HG03066 (cell line): ENCODE measurements at regions not wholly inside any gene's neighbourhood (a gene's known extent, or its start where the extent isn't known, plus 50 kb on each side); places are given as distances from the start of the nearest gene placed in this dataset.

Experiments used
- ATAC-seq: cut with Tn5 transposase; IDR thresholded peaks from one replicate; pipeline ENCODE4 v1.9.1; 2021; ENCODE audit warnings: low read depth; ENCODE audit not compliant: unreplicated experiment

DNA sequence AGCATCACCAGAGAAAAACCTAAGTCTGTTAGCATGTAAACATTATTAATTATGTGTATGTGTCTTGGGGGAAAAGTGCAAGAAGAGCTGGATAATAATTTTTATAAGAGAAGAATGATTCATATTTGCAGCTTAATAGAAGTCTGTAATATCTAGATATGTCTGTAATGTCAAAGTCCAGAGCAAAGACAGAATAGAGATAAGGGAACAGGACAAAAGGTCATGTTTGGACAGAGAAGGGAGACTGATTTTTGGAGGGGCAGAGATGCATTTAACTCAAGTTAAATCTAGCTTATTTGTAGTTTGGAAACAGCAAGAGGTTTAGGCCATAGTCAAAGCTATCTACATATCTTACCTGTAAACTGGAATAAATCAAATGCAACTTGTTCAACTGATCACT, 61.2 kb downstream of the MAGED1 start:
- ATAC-seq: no peak

- ATAC-seq: peak; percentile 99
Measured at GRCh38 chrX:51955200-51955599, 61.8 kb downstream of the MAGED1 start.

GRCh38 chrX:51956441-51956840, 63.0 kb downstream of the MAGED1 start:
- ATAC-seq: no peak

DNA sequence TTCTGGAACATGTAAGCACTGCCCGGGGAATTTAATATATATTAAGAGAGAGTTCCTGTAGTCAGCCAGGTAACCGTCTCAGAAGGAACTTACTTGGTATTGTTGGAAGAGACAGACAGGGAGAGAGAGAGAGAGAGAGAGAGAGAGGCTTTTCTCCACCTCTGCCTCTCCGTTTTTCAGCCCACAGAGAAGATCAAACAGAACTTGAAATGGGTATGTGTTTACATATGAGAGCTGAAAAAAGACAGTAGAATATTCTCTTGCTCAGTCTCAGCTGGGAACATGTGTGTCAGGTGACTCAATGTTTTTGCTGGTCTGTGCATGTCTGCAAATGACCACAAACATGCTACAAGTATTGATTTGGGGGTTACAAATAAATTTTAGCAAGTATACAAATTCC, 81.9 kb downstream of the MAGED1 start:
- ATAC-seq: no peak

- ATAC-seq: no peak
Measured at GRCh38 chrX:51975811-51976210, 82.4 kb downstream of the MAGED1 start.

DNA sequence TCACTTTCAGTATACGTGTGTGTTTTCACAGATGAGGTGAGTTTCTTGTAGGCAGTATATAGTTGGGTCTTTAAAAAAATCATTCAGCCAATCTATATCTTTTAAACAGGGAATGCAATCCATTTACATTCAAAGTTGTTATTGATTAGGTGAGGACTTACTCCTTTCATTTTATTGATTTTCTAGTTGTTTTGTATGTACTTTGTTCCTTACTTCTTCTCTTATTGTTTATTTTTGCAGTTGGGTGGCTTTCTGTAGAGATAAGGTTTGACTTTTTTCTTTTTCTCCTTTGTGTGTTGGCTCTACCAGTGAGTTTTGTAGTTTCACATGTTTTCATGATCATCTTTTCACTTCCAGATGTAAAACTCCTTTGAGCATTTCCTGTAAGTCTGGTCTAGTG, 83.1 kb downstream of the MAGED1 start:
- no peak for ATAC-seq
